ENCODE measurements at regions not wholly inside any gene's neighbourhood (a gene's known extent, or its start where the extent isn't known, plus 50 kb on each side); places are given as distances from the start of the nearest gene placed in this dataset.
"Not testable (repeated sequence)": the region's sequence is repeated elsewhere in the genome, so short reads cannot be mapped to it uniquely, and the experiment has no call there.

DNA sequence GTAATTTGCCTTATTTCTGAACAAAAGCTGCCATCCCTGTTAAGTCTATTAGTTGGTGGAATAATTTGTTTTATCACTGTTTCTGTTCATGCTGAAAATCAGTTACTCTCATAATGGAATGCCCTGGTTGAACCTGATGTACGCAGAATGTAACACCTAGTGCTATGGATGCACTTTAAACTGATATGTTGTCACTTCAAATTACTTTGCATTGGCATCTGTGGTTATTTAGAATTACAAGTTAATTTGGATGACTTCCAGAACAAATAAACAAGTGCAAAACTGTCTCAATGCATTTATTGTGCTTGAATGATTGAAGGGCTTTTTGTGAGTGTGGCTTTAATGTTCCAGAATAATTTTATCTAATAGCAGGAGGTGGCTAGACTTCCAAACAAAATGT lies 368.2 kb upstream of the SLITRK5 start:
- H3K27ac Mint-ChIP-seq = no peak overlapping the region
- H3K36me3 Mint-ChIP-seq = no peaks in the 10 kb centered on the region
- H3K4me3 Mint-ChIP-seq = no peak overlapping the region
- peaks cover 4% of the 10 kb centered on the region for H3K9me3 Mint-ChIP-seq
- no peaks in the 10 kb centered on the region for H3K27me3 Mint-ChIP-seq
- DNase-seq = no peak
- H3K4me1 Mint-ChIP-seq = no peaks in the 10 kb centered on the region

DNA sequence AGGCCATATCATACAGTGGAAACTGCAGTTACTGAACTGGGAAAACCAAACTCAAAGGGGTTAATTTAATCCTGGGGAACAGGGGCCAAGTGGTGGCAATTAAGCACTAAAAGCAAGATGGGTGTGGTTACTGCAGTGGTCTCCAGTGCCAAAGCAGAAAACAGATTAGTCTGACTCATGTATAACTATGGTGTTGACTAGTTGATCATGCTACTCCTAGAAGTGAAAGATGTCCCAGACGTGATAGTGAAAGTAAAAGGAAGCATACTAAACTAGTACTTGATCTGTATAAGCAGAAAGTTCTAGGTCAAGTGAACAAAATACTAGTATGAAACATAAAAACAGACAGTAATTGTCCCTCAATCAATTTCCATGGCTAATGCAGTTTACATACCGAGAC lies 360.0 kb upstream of the SLITRK5 start:
- Mint-ChIP-seq H3K27me3 (no peaks in the 10 kb centered on the region), H3K9me3 (no peaks in the 10 kb centered on the region), H3K4me3 (no peak overlapping the region), H3K36me3 (no peaks in the 10 kb centered on the region), H3K27ac (no peak overlapping the region), H3K4me1 (no peaks in the 10 kb centered on the region)
- no peak for DNase-seq

DNA sequence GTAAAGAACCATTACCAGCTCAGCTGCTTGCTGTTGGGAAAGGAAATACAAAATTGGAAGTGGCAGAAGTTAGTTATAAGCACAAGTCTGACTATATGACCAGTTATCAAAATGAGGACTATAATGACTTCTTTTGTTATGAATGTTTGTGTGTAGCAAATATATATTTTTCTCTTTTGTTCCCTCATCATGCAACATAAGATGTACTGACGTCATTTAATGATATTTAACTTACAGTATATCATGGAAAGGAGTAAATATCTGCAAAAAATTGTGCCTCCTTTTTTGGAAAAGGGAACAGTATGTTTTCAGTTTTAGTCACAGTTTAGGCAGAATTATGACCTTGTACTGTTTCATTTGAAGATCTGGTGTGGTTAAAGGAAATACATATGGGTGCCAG lies 356.3 kb upstream of the SLITRK5 start:
- Mint-ChIP-seq H3K27me3 (no peaks in the 10 kb centered on the region), H3K27ac (no peak overlapping the region), H3K36me3 (no peaks in the 10 kb centered on the region), H3K4me3 (no peak overlapping the region), H3K9me3 (no peaks in the 10 kb centered on the region), H3K4me1 (no peaks in the 10 kb centered on the region)
- DNase-seq = no peak

DNA sequence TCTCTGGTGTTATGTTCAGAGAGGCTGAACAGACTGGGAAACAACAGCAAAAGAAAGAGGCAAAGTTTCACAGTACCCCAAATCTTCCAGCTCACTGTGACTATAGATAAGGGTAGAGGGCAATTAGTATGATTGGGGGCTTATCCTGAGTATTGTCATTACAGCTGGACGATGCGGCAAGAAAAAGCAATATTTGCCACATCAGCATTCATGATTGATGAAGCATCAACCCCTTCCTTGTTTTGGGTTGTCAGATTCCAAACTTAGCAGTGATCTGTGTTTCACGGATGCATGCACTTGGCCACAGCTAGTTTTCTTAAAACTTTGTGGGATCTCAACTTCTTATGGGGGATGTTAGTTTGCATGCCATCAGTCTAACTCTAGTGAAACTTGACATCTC lies 348.8 kb upstream of the SLITRK5 start:
- Mint-ChIP-seq H3K9me3 (peaks cover 2% of the 10 kb centered on the region), H3K4me3 (no peak overlapping the region), H3K27ac (no peak overlapping the region), H3K4me1 (no peaks in the 10 kb centered on the region), H3K27me3 (no peaks in the 10 kb centered on the region), H3K36me3 (no peaks in the 10 kb centered on the region)
- DNase-seq = no peak

DNA sequence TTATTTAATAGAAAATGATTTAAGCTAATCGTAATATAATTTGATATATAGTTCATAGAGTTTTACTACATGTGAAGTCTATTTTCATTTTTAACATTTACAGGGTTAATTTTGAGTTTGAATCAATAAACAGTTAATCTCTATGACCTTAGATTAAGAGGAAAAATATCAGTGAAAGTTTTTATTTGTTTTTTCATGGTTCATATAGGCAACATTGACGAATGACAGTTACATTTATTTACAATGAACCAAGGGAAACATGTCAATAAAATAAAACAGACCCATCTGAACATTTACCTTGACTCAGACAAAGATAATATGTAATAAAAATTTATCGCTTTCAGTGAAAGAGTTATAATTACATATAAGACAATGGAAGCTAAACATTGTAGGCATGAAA lies 346.6 kb upstream of the SLITRK5 start:
- peaks cover 2% of the 10 kb centered on the region for H3K9me3 Mint-ChIP-seq
- no peaks in the 10 kb centered on the region for H3K4me1 Mint-ChIP-seq
- no peaks in the 10 kb centered on the region for H3K36me3 Mint-ChIP-seq
- H3K27ac Mint-ChIP-seq = no peak overlapping the region
- no peaks in the 10 kb centered on the region for H3K27me3 Mint-ChIP-seq
- H3K4me3 Mint-ChIP-seq = no peak overlapping the region
- no peak for DNase-seq

DNA sequence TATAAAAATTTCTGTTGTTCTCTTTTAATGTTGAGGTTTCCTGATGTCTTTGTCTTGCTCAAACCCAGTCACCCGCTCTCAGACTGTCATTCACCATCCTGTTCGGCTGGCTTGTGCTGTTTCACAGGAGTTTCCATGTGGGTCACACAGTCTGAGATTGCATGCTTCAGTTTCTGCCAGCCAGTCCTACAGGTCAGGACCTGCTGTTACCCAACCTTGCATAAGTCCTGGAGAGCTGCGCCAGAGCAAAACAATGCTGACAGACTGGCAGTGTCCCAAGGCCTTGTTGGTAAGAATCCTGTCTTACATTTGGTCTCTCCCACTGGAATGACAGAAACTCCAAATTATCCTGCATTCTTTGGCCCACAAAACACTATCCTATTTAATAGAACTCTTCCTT lies 340.0 kb upstream of the SLITRK5 start:
- no peak for DNase-seq
- Mint-ChIP-seq H3K27me3 (no peaks in the 10 kb centered on the region), H3K4me3 (no peak overlapping the region), H3K36me3 (no peaks in the 10 kb centered on the region), H3K4me1 (no peaks in the 10 kb centered on the region), H3K9me3 (peaks cover 3% of the 10 kb centered on the region), H3K27ac (no peak overlapping the region)

DNA sequence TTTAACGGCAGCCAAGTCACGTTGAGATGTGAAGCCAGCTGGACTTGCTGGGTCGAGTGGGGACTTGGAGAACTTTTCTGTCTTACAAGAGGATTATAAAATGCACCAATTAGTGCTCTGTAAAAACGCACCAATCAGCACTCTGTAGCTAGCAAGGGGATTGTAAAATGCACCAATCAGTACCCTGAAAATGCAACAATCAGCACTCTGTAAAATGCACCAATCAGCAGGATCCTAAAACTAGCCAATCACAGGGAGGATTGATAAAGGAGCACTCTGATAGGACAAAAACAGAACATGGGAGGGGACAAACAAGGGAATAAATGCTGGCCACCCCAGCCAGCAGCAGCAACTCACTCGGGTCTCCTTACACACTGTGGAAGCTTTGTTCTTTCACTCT lies 337.6 kb upstream of the SLITRK5 start:
- Mint-ChIP-seq H3K36me3 (no peaks in the 10 kb centered on the region), H3K27ac (no peak overlapping the region), H3K4me1 (no peaks in the 10 kb centered on the region), H3K27me3 (no peaks in the 10 kb centered on the region), H3K9me3 (peaks cover 2% of the 10 kb centered on the region), H3K4me3 (no peak overlapping the region)
- no peak for DNase-seq

DNA sequence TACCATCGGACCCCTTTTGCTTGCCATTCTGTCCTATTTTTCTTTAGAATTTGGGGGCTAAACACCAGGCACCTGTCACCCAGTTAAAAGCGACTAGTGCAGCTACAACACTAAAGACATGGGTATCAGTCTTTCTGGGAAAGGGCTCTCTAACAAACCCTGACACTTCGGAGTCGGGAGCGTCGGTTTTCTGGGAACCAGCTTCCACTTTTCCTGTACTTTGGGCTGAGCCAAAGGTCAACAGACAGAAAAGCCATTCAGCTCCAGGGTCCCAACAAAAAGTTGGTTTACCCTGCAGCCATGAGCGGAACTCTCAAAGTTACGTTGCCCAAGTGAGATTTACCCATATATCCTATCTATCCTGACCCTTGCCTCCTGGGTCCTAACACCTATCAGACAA lies 337.0 kb upstream of the SLITRK5 start:
- DNase-seq = no peak
- Mint-ChIP-seq H3K27ac (no peak overlapping the region), H3K9me3 (peaks cover 2% of the 10 kb centered on the region), H3K4me3 (no peak overlapping the region), H3K27me3 (no peaks in the 10 kb centered on the region), H3K36me3 (no peaks in the 10 kb centered on the region), H3K4me1 (no peaks in the 10 kb centered on the region)

DNA sequence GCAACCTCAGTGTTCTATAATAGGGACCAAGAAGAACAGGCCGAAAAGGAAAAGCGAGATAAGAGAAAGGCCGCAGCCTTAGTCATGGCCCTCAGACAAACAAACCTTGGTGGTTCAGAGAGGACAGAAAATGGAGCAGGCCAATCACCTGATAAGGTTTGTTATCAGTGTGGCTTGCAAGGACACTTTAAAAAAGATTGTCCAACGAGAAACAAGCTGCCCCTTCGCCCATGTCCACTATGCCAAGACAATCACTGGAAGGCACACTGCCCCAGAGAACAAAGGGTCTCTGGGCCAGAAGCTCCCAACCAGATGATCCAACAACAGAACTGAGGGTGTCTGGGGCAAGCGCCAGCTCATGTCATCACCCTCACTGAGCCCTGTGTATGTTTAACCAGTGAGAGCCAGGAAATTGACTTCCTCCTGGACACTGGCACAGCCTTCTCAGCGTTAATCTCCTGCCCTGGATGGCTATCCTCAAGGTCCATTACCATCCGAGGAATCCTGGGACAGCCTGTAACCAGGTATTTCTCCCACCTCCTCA lies 334.8 kb upstream of the SLITRK5 start:
- H3K4me3 Mint-ChIP-seq, H3K9me3 Mint-ChIP-seq, H3K27me3 Mint-ChIP-seq, H3K4me1 Mint-ChIP-seq, DNase-seq, H3K27ac Mint-ChIP-seq, H3K36me3 Mint-ChIP-seq: not testable (repeated sequence)

DNA sequence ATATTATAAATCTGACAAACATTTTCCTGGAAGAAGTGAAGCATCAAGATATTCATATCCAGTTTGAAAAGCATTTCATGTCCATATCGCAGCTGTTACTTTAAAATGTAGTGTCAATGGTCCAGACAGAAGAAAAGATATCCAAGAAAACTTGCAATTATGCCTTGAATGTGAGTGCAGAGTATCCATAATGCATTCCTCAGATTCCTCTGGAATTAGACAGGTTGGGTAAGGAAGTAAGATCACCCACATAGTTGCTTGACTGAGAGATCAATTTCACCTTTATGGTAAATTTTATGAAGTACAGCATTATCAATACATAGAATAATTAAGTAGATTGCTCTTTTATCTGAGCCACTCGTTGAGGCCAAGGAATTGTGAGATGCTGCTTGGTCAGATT lies 327.0 kb upstream of the SLITRK5 start:
- Mint-ChIP-seq H3K4me3 (no peak overlapping the region), H3K4me1 (no peaks in the 10 kb centered on the region), H3K9me3 (peaks cover 6% of the 10 kb centered on the region), H3K27ac (no peak overlapping the region), H3K27me3 (no peaks in the 10 kb centered on the region), H3K36me3 (no peaks in the 10 kb centered on the region)
- no peak for DNase-seq

DNA sequence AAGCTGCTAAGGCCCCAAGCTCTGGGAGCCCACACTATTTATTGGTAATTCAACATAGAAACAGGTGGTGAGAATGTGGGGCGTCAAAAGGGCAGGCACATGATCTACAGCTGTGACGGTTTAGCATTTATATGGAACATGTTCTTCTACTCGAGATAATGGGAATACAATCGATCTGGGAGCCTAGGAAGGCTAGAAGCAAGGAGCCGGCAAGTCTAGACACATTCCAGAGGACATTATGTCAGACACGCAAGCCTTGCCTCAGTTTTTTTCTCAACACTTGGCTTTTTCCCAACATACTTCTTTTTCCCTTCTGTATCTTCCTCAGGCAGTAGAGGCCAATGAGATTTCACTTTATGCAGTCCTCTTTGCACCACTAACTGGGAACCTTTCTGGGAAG lies 315.7 kb upstream of the SLITRK5 start:
- Mint-ChIP-seq H3K4me1 (no peaks in the 10 kb centered on the region), H3K36me3 (no peaks in the 10 kb centered on the region), H3K27me3 (no peaks in the 10 kb centered on the region), H3K4me3 (no peak overlapping the region), H3K27ac (no peak overlapping the region), H3K9me3 (peaks cover 2% of the 10 kb centered on the region)
- no peak for DNase-seq

DNA sequence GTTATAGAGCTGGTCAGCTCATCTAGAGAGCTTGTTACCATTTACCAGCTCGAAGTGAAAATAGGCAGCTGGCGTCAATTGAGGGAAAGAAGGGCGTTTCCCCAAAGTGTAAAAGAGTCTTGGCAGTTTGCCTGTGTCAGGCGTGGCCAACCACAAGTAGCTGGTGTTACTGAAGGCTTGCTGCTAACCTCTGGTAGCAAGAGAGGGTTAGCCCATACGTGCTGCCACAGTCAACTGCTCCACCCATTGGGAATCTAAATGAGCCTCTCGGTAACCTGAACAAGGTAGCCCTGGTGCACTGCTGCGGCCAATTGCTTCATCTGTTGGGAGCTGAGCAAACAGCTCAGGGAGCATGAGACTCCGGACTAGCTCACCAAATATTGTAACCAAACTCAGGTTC lies 314.9 kb upstream of the SLITRK5 start:
- Mint-ChIP-seq H3K4me1 (no peaks in the 10 kb centered on the region), H3K27me3 (no peaks in the 10 kb centered on the region), H3K36me3 (no peaks in the 10 kb centered on the region), H3K4me3 (no peak overlapping the region), H3K27ac (no peak overlapping the region), H3K9me3 (peaks cover 2% of the 10 kb centered on the region)
- no peak for DNase-seq

DNA sequence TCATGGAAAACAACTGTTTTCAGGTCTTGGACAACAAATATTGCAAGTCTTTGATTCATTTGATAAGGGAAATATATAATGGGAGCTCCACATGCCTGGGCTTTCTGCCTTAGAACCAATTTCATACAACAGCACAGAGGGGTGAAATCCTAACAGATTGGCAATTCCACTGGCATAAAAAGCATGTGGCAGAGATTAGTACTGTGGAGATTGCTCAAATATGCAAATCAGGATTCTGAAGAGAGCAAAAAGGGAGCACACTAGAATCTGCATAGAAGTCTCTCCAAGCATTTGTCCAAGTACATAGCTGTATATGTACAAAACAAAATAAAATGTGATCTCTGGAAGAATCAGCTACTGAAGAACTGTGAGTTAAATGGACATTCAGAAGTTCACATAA lies 312.9 kb upstream of the SLITRK5 start:
- Mint-ChIP-seq H3K27me3 (no peaks in the 10 kb centered on the region), H3K4me3 (no peak overlapping the region), H3K27ac (no peak overlapping the region), H3K4me1 (no peaks in the 10 kb centered on the region), H3K36me3 (no peaks in the 10 kb centered on the region), H3K9me3 (no peaks in the 10 kb centered on the region)
- DNase-seq = no peak

DNA sequence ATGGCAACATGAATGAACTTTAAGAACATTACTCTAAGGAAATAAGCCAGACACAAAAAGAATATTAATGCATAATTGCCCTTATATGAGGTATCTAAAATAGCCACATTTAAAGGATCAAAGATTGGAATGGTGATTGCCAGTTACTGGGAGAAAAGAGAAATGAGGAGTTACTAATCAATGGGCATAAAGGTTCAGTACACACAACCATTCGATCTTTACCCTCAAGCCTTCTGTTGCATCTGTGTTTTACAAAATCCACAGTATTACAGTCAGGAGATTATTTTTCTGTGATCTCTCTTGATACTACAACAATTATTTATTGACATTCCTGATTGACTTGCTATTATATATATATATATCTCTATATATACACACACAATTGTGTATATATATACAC lies 310.0 kb upstream of the SLITRK5 start:
- no peak overlapping the region for H3K27ac Mint-ChIP-seq
- no peaks in the 10 kb centered on the region for H3K4me1 Mint-ChIP-seq
- no peaks in the 10 kb centered on the region for H3K36me3 Mint-ChIP-seq
- DNase-seq = no peak
- H3K9me3 Mint-ChIP-seq = peaks cover 7% of the 10 kb centered on the region
- no peaks in the 10 kb centered on the region for H3K27me3 Mint-ChIP-seq
- H3K4me3 Mint-ChIP-seq = no peak overlapping the region

DNA sequence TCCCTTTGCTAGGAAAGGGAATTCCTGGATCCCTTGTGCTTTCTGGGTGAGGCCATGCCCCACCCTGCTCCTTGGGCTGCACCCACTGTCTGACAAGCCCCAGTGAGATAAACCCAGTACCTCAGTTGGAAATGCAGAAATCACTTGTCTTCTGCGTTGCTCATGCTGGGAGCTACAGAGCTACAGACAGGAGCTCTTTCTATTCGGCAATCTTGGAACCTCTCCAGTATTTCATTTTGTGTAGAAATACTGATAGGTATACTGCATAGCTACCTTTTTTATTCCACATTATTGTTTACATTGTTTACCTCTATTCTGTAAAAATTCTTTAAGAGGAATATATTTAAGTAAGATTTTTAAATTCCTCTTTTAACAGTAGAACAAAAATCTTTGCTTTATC lies 302.5 kb upstream of the SLITRK5 start:
- no peaks in the 10 kb centered on the region for H3K27me3 Mint-ChIP-seq
- H3K27ac Mint-ChIP-seq = no peak overlapping the region
- no peaks in the 10 kb centered on the region for H3K36me3 Mint-ChIP-seq

DNA sequence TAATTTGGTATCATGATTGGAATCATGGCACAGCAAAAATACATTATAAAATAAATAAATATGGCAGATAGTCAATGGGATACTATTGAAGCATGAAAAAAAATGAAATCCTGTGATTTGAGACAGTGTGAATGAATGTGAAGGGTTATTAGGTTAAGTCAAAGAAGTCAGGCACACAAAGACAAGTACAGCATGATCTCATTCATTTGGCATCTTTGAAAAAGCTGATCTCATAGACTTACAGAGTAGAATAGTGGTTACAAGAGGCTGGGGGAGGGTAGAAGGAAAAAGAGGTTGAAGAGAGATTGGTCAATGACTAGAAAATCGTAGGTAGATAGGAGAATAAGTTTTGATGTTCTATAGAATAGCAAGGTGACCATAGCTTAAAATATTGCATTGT lies 295.1 kb upstream of the SLITRK5 start:
- Mint-ChIP-seq H3K36me3 (no peaks in the 10 kb centered on the region), H3K27ac (no peak overlapping the region), H3K27me3 (no peaks in the 10 kb centered on the region)

More for the DNA sequence above, 302.5 kb upstream of the SLITRK5 start:
- H3K4me3 Mint-ChIP-seq = no peak overlapping the region
- peaks cover 7% of the 10 kb centered on the region for H3K9me3 Mint-ChIP-seq
- H3K4me1 Mint-ChIP-seq = no peaks in the 10 kb centered on the region
- DNase-seq = no peak

DNA sequence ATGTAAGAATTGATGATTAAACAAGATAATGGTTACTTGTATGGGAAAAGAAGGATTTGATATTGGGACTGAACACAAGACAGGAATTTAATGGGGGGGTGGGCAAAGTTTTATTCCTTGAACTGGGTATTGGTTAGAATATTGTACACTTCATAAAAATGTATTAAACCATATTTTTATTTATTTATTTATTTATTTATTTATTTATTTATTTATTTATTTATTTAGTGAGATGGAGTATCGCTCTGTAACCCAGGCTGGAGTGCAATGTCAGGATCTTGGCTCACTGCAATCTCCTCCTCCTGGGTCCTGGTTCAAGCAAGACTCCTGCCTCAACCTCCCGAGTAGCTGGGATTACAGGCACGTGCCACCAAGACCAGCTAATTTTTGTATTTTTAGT lies 287.1 kb upstream of the SLITRK5 start:
- no peaks in the 10 kb centered on the region for H3K4me1 Mint-ChIP-seq
- no peaks in the 10 kb centered on the region for H3K27me3 Mint-ChIP-seq
- DNase-seq = no peak
- H3K9me3 Mint-ChIP-seq = peaks cover 8% of the 10 kb centered on the region
- H3K36me3 Mint-ChIP-seq = no peaks in the 10 kb centered on the region
- no peak overlapping the region for H3K4me3 Mint-ChIP-seq
- no peak overlapping the region for H3K27ac Mint-ChIP-seq

More for the DNA sequence above, 295.1 kb upstream of the SLITRK5 start:
- Mint-ChIP-seq H3K4me1 (no peaks in the 10 kb centered on the region), H3K4me3 (no peak overlapping the region), H3K9me3 (peaks cover 7% of the 10 kb centered on the region)
- no peak for DNase-seq

All from activated naive CD8-positive, alpha-beta T cell treated with anti-CD3 and anti-CD28 coated beads for 36 hours (primary cell).